Trophoblast cell (in vitro differentiated cells and primary cell): ENCODE measurements at regions not wholly inside any gene's neighbourhood (a gene's known extent, or its start where the extent isn't known, plus 50 kb on each side); places are given as distances from the start of the nearest gene placed in this dataset.

Source experiments
- DNase-seq, 2 donors: peaks; one replicate each; pipeline ENCODE4 v3.0.0-alpha.2; 2016
- H2AFZ ChIP-seq: 2 replicates; pipeline ENCODE4 v1.6.1; 2013; ENCODE audit warnings: low read length, moderate library complexity, mild to moderate bottlenecking; ENCODE audit not compliant: insufficient read depth, poor library complexity
- H2AK5ac ChIP-seq: 2 replicates; pipeline ENCODE4 v1.6.1; 2013; ENCODE audit warnings: mild to moderate bottlenecking, low read length
- H2BK120ac ChIP-seq: 2 replicates; pipeline ENCODE4 v1.6.1; 2013; ENCODE audit warnings: low read length, mild to moderate bottlenecking, moderate library complexity; ENCODE audit not compliant: insufficient read depth, poor library complexity
- H2BK12ac ChIP-seq: 2 replicates; pipeline ENCODE4 v1.6.1; 2013; ENCODE audit warnings: mild to moderate bottlenecking, low read length, moderate library complexity
- H2BK5ac ChIP-seq: 2 replicates; pipeline ENCODE4 v1.6.1; 2013; ENCODE audit warnings: low read length, low read depth, moderate library complexity, mild to moderate bottlenecking; ENCODE audit not compliant: poor library complexity
- H3K14ac ChIP-seq: 2 replicates; pipeline ENCODE4 v1.6.1; 2013; ENCODE audit warnings: mild to moderate bottlenecking, low read length
- H3K18ac ChIP-seq: 2 replicates; pipeline ENCODE4 v1.6.1; 2013; ENCODE audit warnings: mild to moderate bottlenecking, low read length
- H3K23ac ChIP-seq: 2 replicates; pipeline ENCODE4 v1.6.1; 2013; ENCODE audit warnings: low read length
- H3K27ac ChIP-seq: 2 replicates; pipeline ENCODE4 v1.5.1; 2013; ENCODE audit warnings: low read depth, mild to moderate bottlenecking, inconsistent platforms, low read length, moderate library complexity
- H3K27me3 ChIP-seq: 2 replicates; pipeline ENCODE4 v1.6.1; 2013; ENCODE audit warnings: inconsistent platforms, mild to moderate bottlenecking, low read length, moderate library complexity; ENCODE audit not compliant: insufficient read depth
- H3K36me3 ChIP-seq, 2 experiments: 1 replicate in 1 of 2; 2 replicates in 1 of 2; pipeline ENCODE4 v1.6.1; 2013; ENCODE audit warnings: low read length in 2 of 2, mild to moderate bottlenecking in 2 of 2, moderate library complexity in 1 of 2; ENCODE audit not compliant: insufficient read depth in 2 of 2, control insufficient read depth in 1 of 2
- H3K4ac ChIP-seq: 2 replicates; pipeline ENCODE4 v1.6.1; 2013; ENCODE audit warnings: low read depth, mild to moderate bottlenecking, low read length, moderate library complexity
- H3K4me1 ChIP-seq, 2 experiments: 1 replicate in 1 of 2; 2 replicates in 1 of 2; pipeline ENCODE4 v1.6.1; 2013; ENCODE audit warnings: low read length in 2 of 2, mild to moderate bottlenecking in 2 of 2, moderate library complexity in 1 of 2; ENCODE audit not compliant: insufficient read depth in 2 of 2, control insufficient read depth in 1 of 2
- H3K4me2 ChIP-seq: 2 replicates; pipeline ENCODE4 v1.6.1; 2013; ENCODE audit warnings: inconsistent platforms, mild to moderate bottlenecking, low read length, moderate library complexity
- H3K4me3 ChIP-seq: 2 replicates; pipeline ENCODE4 v1.5.1; 2013; ENCODE audit warnings: mild to moderate bottlenecking, low read depth, low read length, inconsistent platforms
- H3K79me1 ChIP-seq: one replicate; pipeline ENCODE4 v1.6.1; 2013; ENCODE audit warnings: low read length
- H3K79me2 ChIP-seq: 2 replicates; pipeline ENCODE4 v1.6.1; 2013; ENCODE audit warnings: low read length, mild to moderate bottlenecking; ENCODE audit not compliant: control insufficient read depth, insufficient read depth, poor library complexity
- H3K9ac ChIP-seq: 2 replicates; pipeline ENCODE4 v1.6.1; 2013; ENCODE audit warnings: mild to moderate bottlenecking, low read length
- H3K9me3 ChIP-seq: 2 replicates; pipeline ENCODE4 v1.6.1; 2013; ENCODE audit warnings: low read depth, mild to moderate bottlenecking, control low read depth, inconsistent platforms, low read length; ENCODE audit not compliant: insufficient read depth
- H4K12ac ChIP-seq: 2 replicates; pipeline ENCODE4 v1.6.1; 2013; ENCODE audit warnings: low read depth, mild to moderate bottlenecking, low read length, moderate library complexity
- H4K8ac ChIP-seq: 2 replicates; pipeline ENCODE4 v1.6.1; 2013; ENCODE audit warnings: low read depth, mild to moderate bottlenecking, low read length, moderate library complexity
- H4K91ac ChIP-seq: one replicate; pipeline ENCODE4 v1.6.1; 2013; ENCODE audit warnings: low read depth, mild to moderate bottlenecking, low read length, moderate library complexity
- WGBS: extraction: QIAGEN DNeasy Blood & Tissue Kit; methylation state at CpG from one replicate; pipeline ENCODE4 v1.1.7; 2013; ENCODE audit warnings: missing lambda C conversion rate; ENCODE audit not compliant: insufficient read length, insufficient coverage; ENCODE audit errors: extremely low coverage; 5-methylcytosine and 5-hydroxymethylcytosine counted together

DNA sequence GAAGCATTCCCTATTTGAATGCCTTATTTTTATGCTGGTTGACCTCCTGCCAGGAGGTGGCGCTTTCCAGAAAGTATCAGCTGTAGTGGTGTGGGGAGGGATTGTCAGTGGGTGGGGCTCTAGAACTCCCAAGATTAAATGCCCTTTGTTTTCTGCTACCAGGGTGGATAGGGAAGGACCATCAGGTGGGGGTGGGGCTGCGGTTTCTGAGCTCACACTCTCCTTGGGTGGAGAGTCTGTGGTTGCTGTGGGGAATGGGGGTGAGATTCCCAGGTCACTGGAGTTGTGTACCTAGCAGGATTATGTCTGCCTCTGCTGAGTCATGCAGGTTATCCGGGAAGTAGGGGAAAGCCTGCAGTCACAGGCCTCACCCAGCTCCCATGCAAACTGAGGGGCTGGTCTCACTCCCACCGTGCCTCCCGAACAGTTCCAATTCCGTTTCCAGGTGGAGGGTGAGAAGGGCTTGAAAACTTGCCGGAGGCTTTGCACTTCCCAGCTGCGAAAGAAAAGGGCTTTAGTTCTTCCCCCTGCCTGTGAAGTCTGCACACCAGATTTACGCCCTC lies 68.3 kb downstream of the ALG10B start:
- Histone ChIP-seq H2BK12ac (no peak overlapping the region), H4K8ac (no peak overlapping the region), H3K9ac (no peak overlapping the region), H3K14ac (no peak overlapping the region), H3K18ac (no peak overlapping the region), H3K9me3 (no peaks in the 10 kb centered on the region), H3K27me3 (no peaks in the 10 kb centered on the region), H2BK120ac (no peak overlapping the region), H2AFZ (no peak overlapping the region), H3K27ac (no peak overlapping the region), H3K4ac (no peak overlapping the region), H3K79me2 (no peaks in the 10 kb centered on the region), H3K23ac (no peak overlapping the region), H3K79me1 (no peaks in the 10 kb centered on the region), H2AK5ac (no peak overlapping the region), H3K4me1 (no peaks in the 10 kb centered on the region), H3K4me3 (no peak overlapping the region), H2BK5ac (no peak overlapping the region), H3K36me3 (no peaks in the 10 kb centered on the region), H4K12ac (no peak overlapping the region), H3K4me2 (no peak overlapping the region), H4K91ac (no peak overlapping the region)
- WGBS: no CpG with 5 or more reads among the region's 9 CpGs
- DNase-seq: peak; percentile 35 to 54

DNA sequence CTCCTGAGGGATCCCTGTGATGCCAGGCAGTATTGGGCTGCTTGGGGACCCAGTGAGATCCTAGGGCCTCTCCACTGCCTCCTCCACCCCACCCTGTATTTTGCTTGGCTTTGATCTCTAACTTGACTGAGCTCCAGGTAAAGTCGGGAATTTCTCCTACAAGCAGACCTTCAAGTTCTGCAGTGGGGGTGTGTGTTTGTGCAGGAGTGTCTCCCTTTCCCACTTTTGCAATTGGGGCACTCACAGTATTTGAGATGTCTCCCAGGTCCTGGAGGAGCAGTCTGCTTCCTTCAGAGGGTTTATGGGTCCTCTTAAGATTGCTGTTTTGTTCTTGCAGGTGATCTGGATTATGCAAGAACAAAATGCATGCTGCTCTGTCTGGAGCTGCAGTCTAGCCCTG lies 68.9 kb downstream of the ALG10B start:
- Histone ChIP-seq H3K9me3 (no peaks in the 10 kb centered on the region), H3K4me1 (no peaks in the 10 kb centered on the region), H3K18ac (no peak overlapping the region), H4K91ac (no peak overlapping the region), H3K27me3 (no peaks in the 10 kb centered on the region), H3K14ac (no peak overlapping the region), H4K12ac (no peak overlapping the region), H3K27ac (no peak overlapping the region), H3K9ac (no peak overlapping the region), H3K4me2 (no peak overlapping the region), H2BK12ac (no peak overlapping the region), H2AFZ (no peak overlapping the region), H2AK5ac (no peak overlapping the region), H3K79me2 (no peaks in the 10 kb centered on the region), H3K4me3 (no peak overlapping the region), H3K36me3 (no peaks in the 10 kb centered on the region), H3K79me1 (no peaks in the 10 kb centered on the region), H2BK120ac (no peak overlapping the region), H3K4ac (no peak overlapping the region), H4K8ac (no peak overlapping the region), H2BK5ac (no peak overlapping the region), H3K23ac (no peak overlapping the region)
- no CpG with 5 or more reads among the region's 1 CpG for WGBS
- no peak for DNase-seq

DNA sequence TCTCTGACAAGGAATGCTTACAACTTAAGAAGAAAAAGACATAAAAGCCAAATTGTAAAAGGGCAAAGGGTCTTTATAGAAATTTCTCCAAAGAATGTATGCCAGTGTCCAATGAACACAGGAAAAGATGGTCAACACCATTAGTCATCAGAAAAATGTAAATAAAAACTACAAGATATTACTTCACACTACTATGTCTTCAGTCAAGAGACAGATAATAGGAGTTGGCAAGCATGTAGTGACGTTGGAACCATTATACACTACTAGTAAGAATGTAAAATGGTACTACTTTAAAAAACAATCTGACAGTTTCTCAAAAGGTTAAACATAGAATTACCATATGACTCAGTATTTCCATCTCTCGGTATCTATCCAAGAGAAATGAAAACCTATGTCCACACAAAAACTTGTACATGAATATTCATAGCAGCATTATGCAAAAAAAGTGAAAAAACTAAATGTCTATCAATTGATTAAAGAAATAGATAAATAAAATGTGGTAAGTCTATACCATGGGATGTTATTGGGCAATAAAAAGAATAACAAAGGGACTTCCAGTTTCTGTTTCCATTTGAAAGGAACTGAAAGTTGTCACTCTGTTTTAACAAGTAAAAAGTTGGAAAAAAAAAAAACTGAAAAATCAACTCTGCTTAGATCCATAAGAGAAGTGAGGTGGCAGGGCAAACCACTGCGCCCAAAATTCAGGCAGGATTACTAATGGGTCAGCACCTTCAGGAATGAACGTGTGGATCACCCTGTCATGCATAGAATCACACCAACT lies 69.8 kb downstream of the ALG10B start:
- Histone ChIP-seq H4K91ac (no peak overlapping the region), H3K4me3 (no peak overlapping the region), H3K4ac (no peak overlapping the region), H3K18ac (no peak overlapping the region), H4K12ac (no peak overlapping the region), H3K4me1 (no peaks in the 10 kb centered on the region), H2AK5ac (no peak overlapping the region), H2BK5ac (no peak overlapping the region), H3K9ac (no peak overlapping the region), H2AFZ (no peak overlapping the region), H2BK12ac (no peak overlapping the region), H3K79me1 (no peaks in the 10 kb centered on the region), H3K14ac (no peak overlapping the region), H3K79me2 (no peaks in the 10 kb centered on the region), H3K9me3 (no peaks in the 10 kb centered on the region), H4K8ac (no peak overlapping the region), H3K27ac (no peak overlapping the region), H2BK120ac (no peak overlapping the region), H3K27me3 (no peaks in the 10 kb centered on the region), H3K23ac (no peak overlapping the region), H3K4me2 (no peak overlapping the region), H3K36me3 (no peaks in the 10 kb centered on the region)
- no CpG with 5 or more reads among the region's 4 CpGs for WGBS
- DNase-seq: peak in 1 of 2 donors; percentile 37

DNA sequence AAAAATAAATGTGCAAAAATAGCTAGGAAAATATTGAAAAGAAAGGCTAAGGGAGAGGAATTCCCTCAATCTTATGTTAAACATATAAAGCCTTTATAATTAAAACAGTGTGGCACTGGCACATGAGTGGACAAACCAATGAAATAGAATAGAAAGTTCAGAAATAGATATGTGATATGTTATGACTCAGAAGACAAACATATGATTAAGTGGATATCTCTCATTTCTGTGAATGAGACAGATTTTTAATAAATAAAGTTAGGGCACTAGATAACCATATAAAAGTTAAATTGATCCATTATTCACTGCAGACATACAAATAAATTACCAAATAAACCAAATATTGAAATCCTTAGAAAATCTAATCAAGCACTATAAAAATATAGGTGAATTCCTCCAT lies 73.0 kb downstream of the ALG10B start:
- Histone ChIP-seq H3K79me1 (no peaks in the 10 kb centered on the region), H3K27ac (no peak overlapping the region), H3K4me2 (no peak overlapping the region), H3K9me3 (no peaks in the 10 kb centered on the region), H3K27me3 (no peaks in the 10 kb centered on the region), H3K4me1 (no peaks in the 10 kb centered on the region), H3K4ac (no peak overlapping the region), H3K79me2 (no peaks in the 10 kb centered on the region), H4K8ac (no peak overlapping the region), H2AK5ac (no peak overlapping the region), H3K18ac (no peak overlapping the region), H2AFZ (no peak overlapping the region), H4K91ac (no peak overlapping the region), H2BK12ac (no peak overlapping the region), H3K36me3 (no peaks in the 10 kb centered on the region), H3K23ac (no peak overlapping the region), H4K12ac (no peak overlapping the region), H3K9ac (no peak overlapping the region), H3K14ac (no peak overlapping the region), H3K4me3 (no peak overlapping the region), H2BK120ac (no peak overlapping the region), H2BK5ac (no peak overlapping the region)
- DNase-seq: no peak
